ENCODE measurements at regions not wholly inside any gene's neighbourhood (a gene's known extent, or its start where the extent isn't known, plus 50 kb on each side); places are given as distances from the start of the nearest gene placed in this dataset.
"Not testable (repeated sequence)": the region's sequence is repeated elsewhere in the genome, so short reads cannot be mapped to it uniquely, and the experiment has no call there.

DNA sequence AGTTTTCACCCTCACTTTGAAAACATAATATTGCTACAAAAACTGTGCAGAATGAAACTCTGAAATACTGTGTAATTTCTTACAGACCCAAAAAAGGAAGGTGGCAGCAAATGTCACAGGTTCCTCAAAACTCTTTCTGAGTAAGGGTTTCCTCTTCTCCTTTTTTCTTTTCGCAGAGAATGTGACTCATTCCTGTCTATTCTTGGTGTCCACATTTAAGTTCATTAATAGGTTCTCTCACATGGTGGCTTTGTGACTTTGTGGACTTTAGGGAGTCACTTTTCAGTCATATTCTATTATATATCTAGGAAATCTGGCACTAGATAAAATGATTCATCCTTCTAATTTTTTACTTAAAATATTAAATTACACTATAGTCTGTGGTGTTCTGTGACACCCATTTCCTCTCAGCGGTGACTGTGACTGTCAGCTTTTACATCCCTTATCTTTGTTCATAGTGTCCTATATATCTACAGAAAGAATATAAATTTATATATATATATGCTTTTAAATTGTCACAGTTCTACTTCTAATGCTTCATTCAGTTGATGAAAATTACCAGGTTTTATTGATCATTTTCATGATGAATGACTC is 126.8 kb upstream of the HCRTR2 start:
- DNase-seq (ENCODE audit: low read depth): no peak
- in situ Hi-C loops (cut with HindIII; ENCODE audit: low pct_unique_long_range_greater_than_20kb, low sequenced_read_pairs): no loop called here

DNA sequence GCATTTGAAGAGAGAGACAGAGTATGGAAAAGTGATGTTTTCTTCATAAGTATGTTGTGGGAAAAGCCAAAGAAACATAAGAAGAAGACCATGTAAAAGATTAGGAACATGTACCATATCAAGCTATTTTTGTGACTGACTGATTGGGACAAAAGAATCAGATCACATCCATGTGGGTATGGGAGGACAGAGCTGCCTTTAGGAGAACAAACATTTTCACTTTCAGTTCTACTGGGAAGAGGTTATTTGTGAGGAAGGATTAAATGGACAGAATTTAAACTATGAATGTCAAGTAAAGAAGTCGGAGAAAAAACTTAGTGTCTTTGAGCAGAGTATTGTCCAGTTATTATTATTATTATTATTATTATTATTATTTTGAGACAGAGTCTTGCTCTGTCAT is 124.4 kb upstream of the HCRTR2 start:
- in situ Hi-C loops (cut with HindIII; ENCODE audit: low pct_unique_long_range_greater_than_20kb, low sequenced_read_pairs): no loop called here
- DNase-seq (ENCODE audit: low read depth): no peak

DNA sequence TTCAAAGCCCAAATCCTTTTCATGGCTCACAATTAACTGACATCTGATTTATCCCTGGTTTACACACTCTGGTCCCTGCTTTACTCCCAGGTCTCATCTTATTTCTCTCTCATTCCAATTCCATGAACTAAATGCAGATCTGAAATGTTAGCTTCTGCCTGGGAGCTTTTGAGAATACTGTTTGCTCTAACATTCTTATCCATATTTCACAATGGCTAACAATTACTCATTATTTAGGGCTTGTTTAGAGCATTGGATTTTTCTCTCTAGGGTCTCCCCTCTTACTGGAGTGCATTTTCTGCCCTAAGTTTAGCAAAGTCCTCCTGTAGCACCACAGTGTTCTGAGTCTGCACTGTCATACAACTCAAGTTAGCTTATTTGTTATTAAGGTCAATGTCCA is 121.5 kb upstream of the HCRTR2 start:
- no peak for DNase-seq (ENCODE audit: low read depth)
- in situ Hi-C loops (cut with HindIII; ENCODE audit: low pct_unique_long_range_greater_than_20kb, low sequenced_read_pairs): no loop called here

DNA sequence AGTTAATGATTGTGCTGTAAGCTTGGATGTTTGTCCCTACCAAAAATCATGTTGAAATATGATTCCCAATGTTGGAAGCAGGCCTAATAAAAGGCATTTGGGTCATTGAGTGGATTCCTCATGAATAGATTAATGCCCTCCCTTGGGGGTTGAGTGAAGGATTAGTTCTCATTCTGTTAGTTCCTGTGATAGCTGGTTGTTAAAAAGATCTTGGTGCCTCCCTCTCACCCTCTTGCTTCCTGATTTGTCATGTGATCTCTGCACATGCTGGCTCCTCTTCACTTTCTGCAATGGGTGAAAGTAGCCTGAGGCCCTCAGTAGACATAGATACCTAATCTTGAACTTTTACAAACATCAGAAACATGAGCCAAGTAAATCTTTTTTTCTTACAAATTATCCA is 115.6 kb upstream of the HCRTR2 start:
- in situ Hi-C loops (cut with HindIII; ENCODE audit: low pct_unique_long_range_greater_than_20kb, low sequenced_read_pairs): no loop called here
- no peak for DNase-seq (ENCODE audit: low read depth)

DNA sequence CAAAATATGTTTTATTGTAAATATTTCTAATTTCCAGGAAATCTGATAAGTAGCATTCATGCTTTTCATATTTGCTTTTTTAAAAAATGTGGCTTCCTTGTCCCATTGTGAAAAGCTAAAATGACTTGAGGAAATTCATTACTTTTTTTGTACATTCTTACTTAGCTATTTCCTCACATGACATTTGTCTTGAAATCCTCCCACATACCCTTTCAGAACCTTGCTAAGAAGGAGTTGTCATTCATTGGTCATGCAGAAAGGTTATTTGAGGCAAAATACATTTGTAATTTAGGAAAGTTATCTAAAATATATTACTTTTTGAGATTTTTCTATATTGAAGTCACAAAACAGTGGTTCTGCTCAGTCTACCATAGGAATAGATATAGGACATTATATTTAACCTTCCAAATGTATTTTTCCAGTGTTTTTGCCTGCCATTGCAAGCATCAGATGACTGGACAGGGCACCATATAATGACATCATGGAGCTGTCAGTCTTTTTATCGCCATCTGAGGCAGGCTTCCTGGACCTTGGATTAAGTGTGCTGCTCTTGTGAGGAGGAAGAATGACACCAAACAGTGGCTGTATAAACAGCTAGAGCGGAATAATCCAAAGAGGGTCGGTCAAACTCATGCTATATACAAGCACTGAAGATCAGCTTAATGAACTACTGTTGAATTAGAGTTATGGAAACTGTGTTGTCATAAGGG is 109.4 kb upstream of the HCRTR2 start:
- in situ Hi-C loops (cut with HindIII; ENCODE audit: low pct_unique_long_range_greater_than_20kb, low sequenced_read_pairs): no loop called here
- no peak for DNase-seq (ENCODE audit: low read depth)

DNA sequence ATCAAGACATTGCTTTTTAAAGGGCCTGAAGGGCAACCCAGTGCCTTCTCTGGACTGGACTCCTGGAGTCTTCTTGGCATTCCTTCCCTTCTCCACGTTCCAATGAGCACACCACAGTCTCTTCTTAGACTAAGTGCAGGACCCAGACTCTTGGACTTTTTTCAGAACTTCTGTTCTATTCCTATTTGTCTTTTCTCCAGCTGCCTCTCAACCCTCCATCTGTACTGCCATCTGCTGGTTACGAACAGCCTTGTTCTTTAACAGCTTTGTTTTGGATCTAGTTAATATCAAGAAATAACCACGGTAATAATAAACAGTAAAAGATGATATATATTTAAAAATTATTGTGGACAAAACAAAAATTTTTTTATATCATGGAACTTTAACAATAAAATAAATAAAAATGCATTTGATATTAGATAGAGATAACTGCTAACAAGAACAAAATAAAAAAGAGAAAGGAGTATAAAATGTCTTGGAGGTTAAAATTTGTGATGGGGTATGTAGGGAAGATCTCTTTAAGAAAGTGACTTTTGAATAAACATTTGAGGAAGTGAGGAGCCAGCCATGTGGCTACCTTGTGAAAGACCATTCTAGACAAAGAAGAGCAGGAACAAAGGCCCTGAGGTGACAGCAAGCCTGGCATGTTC is 105.1 kb upstream of the HCRTR2 start:
- DNase-seq (ENCODE audit: low read depth): peak; percentile 35
- in situ Hi-C loops (cut with HindIII; ENCODE audit: low pct_unique_long_range_greater_than_20kb, low sequenced_read_pairs): no loop called here

DNA sequence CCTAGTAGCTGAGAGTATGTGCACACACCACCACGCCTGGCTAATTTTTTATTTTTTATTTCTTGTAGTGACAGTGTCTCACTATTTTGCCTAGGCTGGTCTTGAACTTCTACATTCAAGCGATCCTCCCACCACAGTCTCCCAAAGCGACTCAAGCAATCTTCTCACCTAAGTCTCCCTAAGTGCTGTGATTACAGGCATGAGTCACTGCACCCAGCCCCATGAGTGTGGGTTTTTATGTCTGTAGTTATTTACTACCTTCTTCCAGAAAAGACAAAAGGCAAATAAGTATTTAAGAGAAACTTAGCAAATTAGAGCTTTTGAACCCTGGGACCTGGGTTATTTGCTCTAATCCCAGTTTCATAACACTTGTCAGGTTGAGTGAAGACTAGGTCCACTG is 92.3 kb upstream of the HCRTR2 start:
- in situ Hi-C loops (cut with HindIII; ENCODE audit: low pct_unique_long_range_greater_than_20kb, low sequenced_read_pairs): no loop called here
- DNase-seq (ENCODE audit: low read depth): no peak

DNA sequence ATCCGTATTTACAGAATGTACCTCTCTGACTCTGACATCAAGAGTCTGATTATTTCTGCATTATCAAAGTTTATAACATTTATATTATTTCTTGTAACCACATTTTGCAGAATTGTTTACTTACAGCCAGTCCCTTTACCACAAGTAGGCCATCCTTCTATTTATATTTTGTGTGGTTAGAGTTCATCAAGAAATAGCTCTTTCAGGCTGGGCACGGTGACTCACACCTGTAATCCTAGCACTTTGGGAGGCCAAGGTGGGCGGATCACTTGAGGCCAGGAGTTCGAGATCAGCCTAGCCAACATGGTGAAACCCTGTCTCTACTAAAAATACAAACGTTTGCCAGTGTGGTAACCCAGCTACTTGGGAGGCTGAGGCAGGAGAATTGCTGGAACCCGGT is 86.3 kb upstream of the HCRTR2 start:
- in situ Hi-C loops (cut with HindIII; ENCODE audit: low pct_unique_long_range_greater_than_20kb, low sequenced_read_pairs); DNase-seq (ENCODE audit: low read depth): not testable (repeated sequence)

DNA sequence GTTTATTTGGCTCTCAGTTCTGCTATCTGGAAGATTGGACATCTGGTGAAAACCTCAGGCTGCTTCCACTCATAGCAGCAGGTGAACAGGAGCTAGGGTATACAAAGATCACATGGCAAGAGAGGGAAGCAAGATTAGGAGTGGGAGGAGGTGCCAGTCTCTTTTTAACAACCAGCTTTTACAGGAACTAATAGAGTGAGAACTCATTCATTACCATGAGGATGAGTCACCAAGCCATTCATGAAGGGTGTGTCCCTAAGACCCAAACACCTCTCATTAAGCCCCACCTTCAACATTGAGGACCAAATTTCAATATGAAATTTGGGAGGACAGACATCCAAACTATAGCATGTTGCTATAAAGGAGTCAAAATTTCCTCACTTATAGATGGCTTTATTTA is 85.4 kb upstream of the HCRTR2 start:
- DNase-seq (ENCODE audit: low read depth): no peak
- in situ Hi-C loops (cut with HindIII; ENCODE audit: low pct_unique_long_range_greater_than_20kb, low sequenced_read_pairs): no loop called here

DNA sequence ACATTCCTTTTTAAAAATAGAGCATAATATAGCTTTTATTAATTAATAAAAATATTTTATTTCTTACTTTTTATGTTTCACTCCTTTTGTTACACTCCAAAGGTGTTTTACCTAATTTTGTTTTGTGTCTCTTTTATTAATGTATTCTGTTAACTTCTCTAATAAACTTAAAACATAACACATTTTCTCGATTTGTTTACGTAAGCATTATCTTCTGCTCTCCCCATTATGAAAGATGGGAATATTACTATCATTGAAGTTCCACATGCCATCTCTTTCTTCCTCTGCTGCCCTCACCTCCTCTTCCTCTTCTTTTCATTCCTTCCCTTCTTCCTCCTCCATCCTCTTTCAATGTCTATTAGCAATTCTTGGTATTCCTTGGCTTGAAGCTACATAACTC is 85.0 kb upstream of the HCRTR2 start:
- no peak for DNase-seq (ENCODE audit: low read depth)
- in situ Hi-C loops (cut with HindIII; ENCODE audit: low pct_unique_long_range_greater_than_20kb, low sequenced_read_pairs): no loop called here

DNA sequence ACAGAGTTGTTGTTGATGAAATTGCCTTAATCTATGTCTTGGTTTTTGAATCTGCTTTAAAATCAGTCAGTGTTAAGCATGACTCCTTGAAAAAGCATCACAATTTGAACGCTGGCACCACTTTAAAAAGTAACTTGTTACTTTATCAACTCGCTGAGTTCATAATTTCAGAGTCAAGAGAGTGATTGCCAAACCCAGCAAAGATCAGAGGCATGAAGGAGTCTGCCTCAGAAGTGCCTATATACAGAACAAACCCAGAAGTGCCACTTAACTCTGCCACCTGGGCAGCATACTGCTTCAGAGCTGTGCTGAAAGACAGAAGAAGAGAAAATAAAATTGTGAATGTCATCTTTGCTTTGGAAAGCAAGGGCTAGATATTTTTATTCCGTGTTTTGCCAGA is 73.6 kb upstream of the HCRTR2 start:
- no peak for DNase-seq (ENCODE audit: low read depth)
- in situ Hi-C loops (cut with HindIII; ENCODE audit: low pct_unique_long_range_greater_than_20kb, low sequenced_read_pairs): no loop called here

DNA sequence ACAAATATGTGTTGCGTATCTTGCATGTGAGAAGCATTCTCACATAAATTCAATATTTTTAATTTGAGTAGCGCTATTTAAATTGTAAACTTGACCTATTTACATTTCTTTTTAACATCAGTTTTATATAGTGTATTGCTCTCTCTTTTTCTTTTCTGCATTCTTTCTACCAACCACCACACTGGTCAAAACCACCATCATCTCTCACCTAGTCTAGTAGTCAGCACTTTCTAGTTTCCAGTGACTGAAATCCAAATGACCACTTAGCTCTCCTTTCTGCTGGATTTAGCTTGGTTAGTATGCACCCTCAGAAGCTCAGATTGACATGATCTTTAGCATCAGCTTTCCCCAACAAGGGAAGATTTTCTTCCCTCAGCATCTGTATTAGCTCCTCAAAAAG is 73.2 kb upstream of the HCRTR2 start:
- in situ Hi-C loops (cut with HindIII; ENCODE audit: low pct_unique_long_range_greater_than_20kb, low sequenced_read_pairs): no loop called here

DNA sequence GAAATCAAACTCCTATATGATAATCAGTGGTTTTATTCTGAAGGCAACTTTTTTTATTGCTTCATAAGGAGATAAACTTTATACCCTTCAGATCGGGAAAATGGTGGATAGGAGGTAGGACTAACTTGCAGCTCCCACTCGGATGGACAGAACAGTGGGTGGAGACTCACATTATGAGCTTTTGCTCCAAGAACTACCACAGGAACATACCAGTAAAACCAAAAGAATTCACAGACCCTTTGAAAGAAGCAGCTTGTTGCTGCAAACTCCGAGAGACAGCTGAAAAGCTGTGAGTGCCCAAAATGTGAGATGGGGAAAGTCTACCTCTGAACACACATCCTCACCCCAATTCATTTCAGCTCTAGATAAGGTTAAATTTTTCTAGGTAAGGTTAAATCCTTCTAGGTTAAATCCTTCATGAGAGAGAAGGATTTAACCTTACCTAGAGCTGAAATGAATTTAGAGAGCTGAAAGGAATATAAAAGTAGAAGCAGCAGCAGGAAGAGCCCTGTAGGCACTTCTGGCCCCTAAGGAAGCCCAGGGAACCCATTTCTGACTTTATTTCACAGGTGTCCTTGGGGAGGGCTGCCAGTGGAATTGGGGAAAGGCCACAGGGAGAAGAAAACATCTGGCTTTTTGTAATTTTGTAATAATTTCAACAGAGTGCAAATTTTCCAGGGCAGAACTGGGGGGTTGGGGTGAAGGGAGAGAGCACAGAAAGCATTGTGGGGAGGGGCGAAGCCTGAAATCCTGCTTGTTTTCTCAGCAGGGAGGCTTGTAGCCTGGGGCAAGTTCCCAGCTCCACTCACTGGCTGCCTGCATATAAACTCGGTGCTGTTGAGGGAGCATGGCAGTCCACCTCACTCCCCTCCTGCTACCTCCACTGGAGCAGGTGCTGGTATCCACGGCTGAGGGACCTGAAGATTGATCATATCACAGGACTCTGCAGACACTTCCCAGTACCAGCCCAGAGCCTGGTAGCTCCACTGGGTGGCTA is 65.9 kb upstream of the HCRTR2 start:
- in situ Hi-C loops (cut with HindIII; ENCODE audit: low pct_unique_long_range_greater_than_20kb, low sequenced_read_pairs): no loop called here
- DNase-seq (ENCODE audit: low read depth): no peak

More for the DNA sequence above, 73.2 kb upstream of the HCRTR2 start:
- DNase-seq (ENCODE audit: low read depth): no peak

DNA sequence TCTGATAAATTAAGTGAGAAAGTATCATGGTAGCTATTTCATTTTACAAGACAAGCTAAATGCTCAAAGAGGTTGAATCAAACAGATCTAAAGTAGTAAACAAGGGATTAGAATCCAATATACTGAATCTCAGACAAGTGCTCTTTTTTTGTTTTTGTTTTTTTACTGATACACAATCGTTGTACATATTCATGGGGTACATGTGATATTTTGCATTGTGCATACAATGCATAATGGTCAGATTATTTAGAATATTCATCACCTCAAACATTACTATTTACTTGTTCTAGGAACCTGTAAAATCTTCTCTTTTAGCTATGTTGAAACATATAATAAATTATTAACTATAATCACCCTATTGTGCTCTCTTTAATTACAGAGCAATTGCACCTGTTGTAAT is 57.0 kb upstream of the HCRTR2 start:
- DNase-seq (ENCODE audit: low read depth): no peak
- in situ Hi-C loops (cut with HindIII; ENCODE audit: low pct_unique_long_range_greater_than_20kb, low sequenced_read_pairs): no loop called here

DNA sequence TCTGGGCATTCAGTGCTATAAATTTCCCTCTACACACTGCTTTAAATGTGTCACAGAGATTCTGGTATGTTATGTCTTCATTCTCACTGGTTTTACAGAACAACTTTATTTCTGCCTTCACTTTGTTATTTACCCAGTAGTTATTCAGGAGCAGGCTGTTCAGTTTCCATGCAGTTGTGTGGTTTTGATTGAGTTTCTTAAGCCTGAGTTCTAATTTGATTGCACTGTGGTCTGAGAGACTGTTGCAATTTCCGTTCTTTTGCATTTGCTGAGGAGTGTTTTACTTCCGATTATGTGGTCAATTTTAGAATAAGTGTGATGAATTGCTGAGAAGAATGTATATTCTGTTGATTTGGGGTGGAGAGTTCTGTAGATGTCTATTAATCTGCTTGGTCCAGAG is 50.1 kb upstream of the HCRTR2 start:
- in situ Hi-C loops (cut with HindIII; ENCODE audit: low pct_unique_long_range_greater_than_20kb, low sequenced_read_pairs); DNase-seq (ENCODE audit: low read depth): not testable (repeated sequence)
